PC-3 (cell line): ENCODE measurements at regions not wholly inside any gene's neighbourhood (a gene's known extent, or its start where the extent isn't known, plus 50 kb on each side); places are given as distances from the start of the nearest gene placed in this dataset.

ENCODE experiments used
- ATAC-seq: fragments of 200-7000 bp; cut with Tn5 transposase; 2 replicates; pipeline ENCODE4 v1.9.1; 2020; ENCODE audit warnings: mild to moderate bottlenecking, moderate library complexity
- BruUV-seq: library from RNA; stranded (reverse); fragments of 400-500 nt; replicated peaks from 2 replicates; lab custom pipeline; 2021; lab: Mats Ljungman, UMichigan
- CTCF ChIA-PET: fragments of 300-600 bp; sonication (Branson Sonifier 250); formaldehyde crosslinking; loops from one replicate; lab custom pipeline; 2022; ENCODE audit warnings: antibody characterized with exemption; lab: Charles Lee
- POLR2A ChIA-PET: fragments of 300-600 bp; sonication (Branson Sonifier 250); formaldehyde crosslinking; loops from one replicate; lab custom pipeline; 2022; ENCODE audit warnings: antibody characterized with exemption; ENCODE audit not compliant: unreplicated experiment; lab: Charles Lee
- DNase-seq: peaks from one replicate; pipeline ENCODE4 v3.0.0-alpha.2; 2015
- H2AFZ ChIP-seq: fragments of 300-600 bp; sonication (generic); 2 replicates; pipeline ENCODE4 v1.6.0; 2016; ENCODE audit warnings: antibody characterized with exemption, low read length
- H3F3A ChIP-seq: fragments of 300-600 bp; sonication (generic); one replicate; pipeline ENCODE4 v1.6.0; 2017; ENCODE audit warnings: antibody characterized with exemption, low read length, control low read depth, mild to moderate bottlenecking; ENCODE audit not compliant: unreplicated experiment
- H3K27ac ChIP-seq: fragments of 300-600 bp; sonication (generic); 2 replicates; pipeline ENCODE4 v1.5.1; 2016; ENCODE audit warnings: mild to moderate bottlenecking, low read length
- H3K27me3 ChIP-seq: fragments of 300-600 bp; sonication (generic); 2 replicates; pipeline ENCODE4 v1.6.1; 2016; ENCODE audit warnings: low read length, mixed read lengths
- H3K36me3 ChIP-seq: fragments of 300-600 bp; sonication (generic); 2 replicates; pipeline ENCODE4 v1.6.1; 2016; ENCODE audit warnings: low read depth, mixed run types, low read length, mixed read lengths
- H3K4me1 ChIP-seq: fragments of 300-600 bp; sonication (generic); 2 replicates; pipeline ENCODE4 v1.5.1; 2016; ENCODE audit warnings: low read length; ENCODE audit not compliant: insufficient read depth
- H3K4me2 ChIP-seq: fragments of 300-600 bp; sonication (generic); 2 replicates; pipeline ENCODE4 v1.6.0; 2016; ENCODE audit warnings: low read length
- H3K4me3 ChIP-seq: fragments of 300-600 bp; sonication (generic); 2 replicates; pipeline ENCODE4 v1.5.1; 2016; ENCODE audit warnings: mild to moderate bottlenecking, low read length, mixed read lengths
- H3K79me2 ChIP-seq: fragments of 300-600 bp; sonication (generic); 2 replicates; pipeline ENCODE4 v1.6.1; 2017; ENCODE audit warnings: low read length, mixed read lengths
- H3K9ac ChIP-seq: fragments of 300-600 bp; sonication (generic); 2 replicates; pipeline ENCODE4 v1.6.0; 2016; ENCODE audit warnings: mild to moderate bottlenecking, low read length
- H3K9me2 ChIP-seq: fragments of 300-600 bp; sonication (generic); replicated peaks from 2 replicates; pipeline ENCODE4 v1.6.1; 2016; ENCODE audit warnings: mixed run types, low read length, mixed read lengths
- H3K9me3 ChIP-seq: fragments of 300-600 bp; sonication (generic); 2 replicates; pipeline ENCODE4 v1.6.1; 2016; ENCODE audit warnings: low read length, mixed read lengths
- H4K20me1 ChIP-seq: fragments of 300-600 bp; sonication (generic); 2 replicates; pipeline ENCODE4 v1.6.1; 2016; ENCODE audit warnings: low read length, mixed read lengths
- CTCF ChIP-seq: fragments of 300-600 bp; sonication (generic); conservative IDR thresholded peaks from 2 replicates; pipeline ENCODE4 v1.5.1; 2017; ENCODE audit warnings: antibody characterized with exemption, low read depth, mild to moderate bottlenecking, low read length
- EZH2 ChIP-seq: fragments of 300-600 bp; sonication (generic); IDR thresholded peaks from one replicate; pipeline ENCODE4 v1.6.1; 2017; ENCODE audit warnings: antibody characterized with exemption, mild to moderate bottlenecking, low read length; ENCODE audit not compliant: unreplicated experiment
- EZH2phosphoT487 ChIP-seq: fragments of 300-600 bp; sonication (generic); IDR thresholded peaks from 2 replicates; pipeline ENCODE4 v1.6.1; 2018; ENCODE audit warnings: mild to moderate bottlenecking, antibody characterized with exemption, low read length, borderline replicate concordance
- intact Hi-C: fragments of 100-400 bp; cut with micrococcal nuclease; formaldehyde crosslinking; loops from 2 replicates; pipeline ENCODE4 v1.9.0; 2023

- intact Hi-C loops: no loop called here
- H3K4me1 ChIP-seq: no peaks in the 10 kb centered on the region
- no peak overlapping the region for H3K27ac ChIP-seq
- H4K20me1 ChIP-seq: no peaks in the 10 kb centered on the region
- H3K36me3 ChIP-seq: no peaks in the 10 kb centered on the region
- BruUV-seq: no TSS peak
- ChIA-PET CTCF (no interaction called here), POLR2A (no interaction called here)
- no peak overlapping the region for H2AFZ ChIP-seq
- H3F3A ChIP-seq: no peaks in the 10 kb centered on the region
- H3K9me3 ChIP-seq: peaks cover 7% of the 10 kb centered on the region; the same call in 1 of the 2 replicates
- no peak for DNase-seq
- no peaks in the 10 kb centered on the region for H3K27me3 ChIP-seq
- H3K9me2 ChIP-seq: no peaks in the 10 kb centered on the region
- no peaks in the 10 kb centered on the region for H3K79me2 ChIP-seq
- H3K4me2 ChIP-seq: no peak overlapping the region
- no peak overlapping the region for H3K9ac ChIP-seq
- no peak for TF ChIP-seq CTCF
- TF ChIP-seq EZH2: no peak
- TF ChIP-seq EZH2phosphoT487: no peak
- H3K4me3 ChIP-seq: no peak overlapping the region
- ATAC-seq: no peak
Observed at GRCh38 chr14:87097015-87097414, 896.0 kb downstream of the GALC start.

- H3K79me2 ChIP-seq: no peaks in the 10 kb centered on the region
- H3K4me3 ChIP-seq: no peak overlapping the region
- no peaks in the 10 kb centered on the region for H4K20me1 ChIP-seq
- H3K9me2 ChIP-seq: no peaks in the 10 kb centered on the region
- H3K4me1 ChIP-seq: no peaks in the 10 kb centered on the region
- H3F3A ChIP-seq: no peaks in the 10 kb centered on the region
- no peak for DNase-seq
- H3K9ac ChIP-seq: no peak overlapping the region
- no peak overlapping the region for H2AFZ ChIP-seq
- no peak overlapping the region for H3K27ac ChIP-seq
- ATAC-seq: no peak
- H3K4me2 ChIP-seq: no peak overlapping the region
- no peak for TF ChIP-seq EZH2phosphoT487
- no peak for TF ChIP-seq EZH2
- no peak for TF ChIP-seq CTCF
- intact Hi-C loops: no loop called here
- no TSS peak for BruUV-seq
- no peaks in the 10 kb centered on the region for H3K36me3 ChIP-seq
- CTCF ChIA-PET: no interaction called here
- peaks cover 7% of the 10 kb centered on the region; the same call in 1 of the 2 replicates for H3K9me3 ChIP-seq
- POLR2A ChIA-PET: no interaction called here
- H3K27me3 ChIP-seq: no peaks in the 10 kb centered on the region
Observed at GRCh38 chr14:87094913-87095312, 898.1 kb downstream of the GALC start.

- H3K27ac ChIP-seq: no peak overlapping the region
- no peak overlapping the region for H2AFZ ChIP-seq
- no peaks in the 10 kb centered on the region for H3K36me3 ChIP-seq
- ChIA-PET CTCF (no interaction called here), POLR2A (no interaction called here)
- no peaks in the 10 kb centered on the region for H3K9me2 ChIP-seq
- no TSS peak for BruUV-seq
- H3K9me3 ChIP-seq: peaks cover 6% of the 10 kb centered on the region; the same call in 1 of the 2 replicates
- no peak for DNase-seq
- H3K9ac ChIP-seq: no peak overlapping the region
- TF ChIP-seq EZH2phosphoT487 (no peak), CTCF (no peak), EZH2 (no peak)
- H3K4me3 ChIP-seq: no peak overlapping the region
- intact Hi-C loops: no loop called here
- H3F3A ChIP-seq: no peaks in the 10 kb centered on the region
- ATAC-seq: no peak
- H3K4me1 ChIP-seq: no peaks in the 10 kb centered on the region
- H3K27me3 ChIP-seq: no peaks in the 10 kb centered on the region
- no peak overlapping the region for H3K4me2 ChIP-seq
- no peaks in the 10 kb centered on the region for H3K79me2 ChIP-seq
- H4K20me1 ChIP-seq: no peaks in the 10 kb centered on the region
Observed at GRCh38 chr14:87088588-87088987, 904.4 kb downstream of the GALC start.
